HG02885 (cell line): ENCODE measurements at regions not wholly inside any gene's neighbourhood (a gene's known extent, or its start where the extent isn't known, plus 50 kb on each side); places are given as distances from the start of the nearest gene placed in this dataset.

Experiments used
- ATAC-seq: cut with Tn5 transposase; IDR thresholded peaks from one replicate; pipeline ENCODE4 v1.9.1; 2021; ENCODE audit warnings: mild to moderate bottlenecking; ENCODE audit not compliant: unreplicated experiment, poor library complexity

DNA sequence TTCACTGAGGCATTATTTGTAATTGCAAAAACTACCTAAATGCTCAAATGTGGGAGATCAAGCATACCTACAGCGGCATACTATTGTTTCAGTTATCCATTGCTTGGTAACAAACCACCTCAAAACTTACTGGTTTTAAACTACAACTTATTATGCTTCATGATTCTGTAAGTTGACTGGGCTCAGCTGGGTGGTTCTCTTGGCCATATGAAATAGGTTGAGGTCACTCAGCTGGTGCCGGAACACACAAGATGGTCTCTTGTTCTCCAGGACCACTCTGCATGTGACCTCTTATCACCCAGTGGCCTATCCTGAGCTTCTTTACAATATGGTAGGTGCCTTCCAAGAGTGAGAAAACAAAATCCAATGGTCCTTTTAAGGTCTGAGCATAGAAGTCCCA lies 195.4 kb upstream of the FGGY start:
- ATAC-seq: no peak

DNA sequence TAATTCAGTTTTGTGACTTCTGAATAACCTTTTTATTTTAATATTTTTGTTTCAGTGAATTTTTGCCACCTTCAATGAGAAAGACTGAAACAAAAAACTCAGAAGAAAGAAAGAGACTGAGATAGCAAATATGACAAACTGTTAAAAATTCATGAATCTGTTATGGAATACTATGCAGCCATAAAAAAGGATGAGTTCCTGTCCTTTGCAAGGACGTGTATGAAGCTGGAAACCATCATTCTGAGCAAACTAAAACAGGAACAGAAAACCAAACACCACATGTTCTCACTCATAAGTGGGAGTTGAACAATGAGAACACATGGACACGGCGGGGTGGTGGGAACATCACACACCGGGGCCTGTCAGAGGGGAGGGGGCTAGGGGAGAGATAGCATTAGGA lies 193.4 kb upstream of the FGGY start:
- no peak for ATAC-seq

DNA sequence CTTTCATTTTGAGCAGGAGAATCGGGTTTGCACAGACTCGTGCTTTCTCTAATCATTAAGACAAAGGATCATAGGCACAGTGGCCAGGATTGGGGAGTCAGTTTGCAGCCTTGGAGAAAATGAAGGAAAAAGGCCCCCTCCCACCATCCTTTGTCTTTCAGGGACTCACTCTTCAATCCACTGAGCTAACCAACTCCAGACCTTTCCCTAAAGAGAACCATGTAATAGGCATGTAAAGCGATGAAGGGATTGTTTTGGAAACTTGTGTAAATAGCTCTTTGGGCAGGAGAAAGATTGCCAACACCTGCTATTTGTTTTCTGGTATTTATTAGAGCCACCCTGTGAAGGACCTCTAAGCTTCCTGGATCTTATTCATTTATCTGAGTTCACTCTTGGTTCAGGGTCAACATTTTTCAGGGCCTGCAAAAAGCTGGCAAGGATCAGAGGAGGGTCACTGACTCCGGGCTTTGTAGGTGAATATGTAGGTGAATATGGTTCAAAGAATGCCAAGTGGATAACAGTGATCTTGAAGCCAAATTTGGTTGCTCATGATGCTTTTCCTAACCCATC lies 192.6 kb upstream of the FGGY start:
- ATAC-seq: no peak

DNA sequence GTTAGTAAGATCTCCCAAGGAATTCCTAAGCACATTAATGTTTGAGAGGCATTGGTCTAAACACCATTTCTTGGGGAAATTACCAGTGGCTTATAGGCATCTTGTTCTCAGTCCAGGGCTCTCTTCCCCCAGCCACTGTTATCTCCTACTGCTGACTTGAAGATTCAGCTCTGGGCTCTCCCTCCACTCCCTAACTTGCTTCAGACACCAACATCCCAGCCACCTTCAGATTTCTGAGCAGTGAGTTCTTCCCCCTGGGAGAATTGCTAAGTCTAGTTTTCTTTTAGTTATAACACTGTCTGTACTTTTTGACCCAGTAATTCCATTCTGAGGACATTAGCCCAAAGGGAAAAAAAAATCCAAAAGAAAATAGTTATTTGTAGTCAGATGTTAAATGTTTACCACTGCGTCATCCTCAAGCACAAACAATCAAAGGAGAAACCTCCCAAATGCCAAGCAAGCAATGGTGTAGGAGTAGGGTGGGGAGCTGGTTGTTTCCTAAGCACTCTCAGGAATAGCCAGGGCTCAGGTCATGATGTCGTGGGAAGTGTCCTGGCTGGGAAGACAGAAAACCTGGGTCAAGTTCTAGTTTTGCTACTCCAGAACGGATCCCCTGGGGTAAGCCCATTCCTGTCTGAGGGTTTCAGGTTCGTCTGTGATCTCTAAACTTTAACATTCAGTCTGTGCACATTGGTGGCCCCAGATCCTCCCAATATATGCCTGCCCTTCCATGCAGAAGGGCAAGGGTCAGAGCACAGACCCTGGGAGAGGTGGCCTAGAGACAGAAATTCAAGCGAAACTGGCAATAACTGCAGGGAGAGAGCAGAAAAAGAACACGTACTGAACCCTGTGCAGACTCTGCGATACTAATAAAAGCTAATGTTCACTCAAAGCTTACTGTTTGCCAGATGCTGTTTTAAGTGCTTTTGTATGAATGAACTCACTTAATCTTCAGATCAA lies 191.1 kb upstream of the FGGY start:
- no peak for ATAC-seq

DNA sequence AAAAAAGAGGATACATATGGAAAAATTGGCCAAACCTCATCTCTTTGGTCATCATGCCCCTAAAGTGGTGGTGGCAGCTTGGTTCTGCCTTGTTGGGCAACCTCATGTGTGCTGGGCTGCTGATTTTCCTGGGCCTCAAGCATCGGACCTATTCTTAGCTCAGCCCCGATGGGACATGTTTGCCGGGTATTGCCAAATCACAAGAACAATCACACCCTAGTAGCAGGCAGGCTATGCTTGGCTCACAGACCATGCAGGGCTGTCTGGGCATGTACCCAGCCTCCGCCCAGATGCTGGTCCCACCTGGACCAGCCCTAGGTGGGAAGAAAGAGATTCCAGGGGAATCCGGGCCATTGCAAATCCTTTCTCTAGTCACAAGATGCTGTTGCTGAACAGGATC lies 189.4 kb upstream of the FGGY start:
- ATAC-seq: no peak

- no peak for ATAC-seq
Observed at GRCh38 chr1:59107916-59108315, 189.0 kb upstream of the FGGY start.

- no peak for ATAC-seq
Observed at GRCh38 chr1:59108481-59109317, 188.2 kb upstream of the FGGY start.

- ATAC-seq: no peak
Observed at GRCh38 chr1:59110271-59110670, 186.6 kb upstream of the FGGY start.

DNA sequence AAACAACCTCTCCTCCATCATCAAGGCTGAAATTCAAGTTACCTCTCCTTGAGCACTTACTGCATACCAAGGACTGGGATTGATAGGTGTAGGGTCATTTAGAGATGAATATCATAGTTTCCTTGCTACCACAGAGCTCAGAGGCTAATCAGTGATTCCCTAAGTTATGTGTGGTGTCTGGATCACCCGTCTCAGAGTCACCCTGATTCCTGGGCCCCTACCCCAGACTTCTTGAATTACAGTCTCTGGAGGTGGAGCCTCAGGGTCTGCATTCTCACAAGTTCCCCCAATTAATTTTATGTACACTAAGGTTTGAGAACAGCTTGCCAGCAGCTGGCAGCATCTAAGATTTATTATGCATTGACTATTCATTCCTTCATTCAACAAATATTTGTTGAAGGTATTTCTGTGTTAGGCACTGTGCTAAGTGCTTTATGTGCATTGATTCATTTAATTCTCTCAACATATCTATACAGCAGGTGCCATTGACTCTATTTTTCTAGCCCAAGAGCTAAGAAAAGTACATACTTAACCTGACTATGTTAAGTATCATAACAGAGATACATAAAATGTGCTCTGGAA lies 182.9 kb upstream of the FGGY start:
- no peak for ATAC-seq

DNA sequence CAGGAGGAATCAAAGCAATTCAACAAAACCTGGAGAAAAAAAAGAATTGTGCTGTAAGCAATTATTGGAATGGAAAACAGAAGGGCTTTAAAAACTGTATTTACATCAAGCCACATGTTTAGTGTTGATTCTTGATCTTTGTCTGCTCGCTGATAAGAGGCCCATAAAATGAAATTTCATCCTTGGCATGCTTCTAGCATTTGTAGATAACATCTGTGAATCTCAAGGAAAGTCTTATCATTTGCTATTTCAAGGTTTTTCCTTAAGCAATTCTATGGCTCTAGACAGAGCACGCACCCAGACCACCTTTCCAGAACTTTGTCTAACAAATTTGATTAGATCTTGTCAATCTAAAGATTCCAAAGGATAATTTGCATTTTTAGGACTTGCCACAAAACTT lies 181.0 kb upstream of the FGGY start:
- ATAC-seq: no peak

DNA sequence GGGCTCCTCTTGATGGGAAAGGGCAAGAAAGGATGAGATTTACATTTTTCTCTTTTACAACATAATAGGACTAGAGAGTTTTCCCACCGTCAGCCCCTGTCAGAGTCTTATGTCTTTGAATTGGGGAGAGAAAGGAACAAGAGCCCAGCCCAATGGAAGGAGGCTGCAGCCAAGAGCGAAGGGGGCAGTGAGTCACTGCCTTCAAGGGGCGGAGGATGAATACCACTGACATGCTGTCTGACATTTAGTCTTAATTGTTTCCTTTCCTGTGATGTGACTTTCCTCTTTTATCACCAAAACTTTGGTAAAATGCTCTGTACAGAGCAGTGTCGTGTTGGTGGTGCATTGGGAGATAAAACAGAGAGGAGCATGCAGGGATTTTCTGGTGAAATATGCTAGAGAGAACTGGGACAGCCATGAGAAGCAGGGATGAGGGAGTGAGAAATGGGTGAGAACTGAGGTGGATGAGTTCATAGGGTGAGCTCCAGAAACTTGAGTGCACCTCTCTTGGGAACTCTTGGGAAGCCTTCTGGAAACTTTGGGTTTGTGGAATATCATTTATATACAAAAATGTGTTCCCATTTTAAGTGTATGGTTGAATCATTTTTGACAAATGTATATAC lies 179.9 kb upstream of the FGGY start:
- no peak for ATAC-seq

GRCh38 chr1:59122527-59122926 lies 174.4 kb upstream of the FGGY start:
- no peak for ATAC-seq

GRCh38 chr1:59123081-59123681 lies 173.7 kb upstream of the FGGY start:
- no peak for ATAC-seq

- ATAC-seq: no peak
Observed at GRCh38 chr1:59124166-59124565, 172.7 kb upstream of the FGGY start.

DNA sequence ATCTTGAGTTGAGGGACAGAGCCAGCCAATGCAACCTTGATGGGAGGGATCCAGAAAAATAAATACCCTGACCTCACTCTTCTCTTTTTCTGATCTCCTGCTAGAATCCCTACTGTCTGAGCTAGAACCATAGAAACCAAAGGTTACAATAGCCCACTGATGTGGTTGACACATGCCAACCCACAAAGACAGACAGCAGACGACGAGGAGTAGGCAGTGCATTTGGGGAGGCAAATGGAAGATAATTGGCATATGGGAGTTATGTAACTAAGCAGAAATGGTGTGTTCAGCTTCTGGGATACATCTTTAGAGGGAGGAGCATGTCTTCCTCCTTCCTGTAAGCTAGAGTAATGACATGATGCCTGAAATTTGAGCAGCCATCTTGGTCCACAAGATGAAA lies 171.7 kb upstream of the FGGY start:
- no peak for ATAC-seq

- ATAC-seq: no peak
Observed at GRCh38 chr1:59125676-59126320, 171.1 kb upstream of the FGGY start.

DNA sequence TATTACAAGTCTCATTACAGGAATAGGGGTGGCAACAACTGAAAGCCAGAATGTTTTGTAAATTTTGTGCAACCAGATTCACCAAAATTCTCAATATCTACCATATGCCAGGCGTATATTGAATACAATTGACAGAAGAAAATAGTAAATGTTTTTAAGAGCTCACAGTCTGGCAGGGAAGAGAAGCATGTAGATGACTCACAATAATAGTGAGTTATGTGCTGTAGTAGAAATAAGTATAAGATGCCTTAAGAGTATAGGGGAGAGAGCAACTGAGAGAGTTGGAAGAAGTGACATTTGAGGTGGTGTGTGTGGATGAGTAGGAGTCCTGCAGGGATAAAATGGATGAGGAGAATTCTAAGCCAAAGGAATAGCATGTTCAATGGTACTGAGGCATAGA lies 170.5 kb upstream of the FGGY start:
- no peak for ATAC-seq

- no peak for ATAC-seq
Observed at GRCh38 chr1:59128239-59128736, 168.6 kb upstream of the FGGY start.

GRCh38 chr1:59128784-59129227 lies 168.1 kb upstream of the FGGY start:
- no peak for ATAC-seq
